T-helper 1 cell treated with Interleukin-12 subunit alpha and Interleukin-12 subunit beta and Interleukin-4 antibody, amounts not matched to agents 30 μg/mL and 1 μg/mL, for 36 hours (primary cell): ENCODE measurements at regions not wholly inside any gene's neighbourhood (a gene's known extent, or its start where the extent isn't known, plus 50 kb on each side); places are given as distances from the start of the nearest gene placed in this dataset.

Experiments
- H3K27ac Mint-ChIP-seq: one replicate; pipeline ENCODE4 v1.8.0; 2021; ENCODE audit warnings: mild to moderate bottlenecking, mixed read lengths
- H3K27me3 Mint-ChIP-seq: one replicate; pipeline ENCODE4 v1.8.0; 2021; ENCODE audit warnings: low read depth, mixed read lengths
- H3K36me3 Mint-ChIP-seq: one replicate; pipeline ENCODE4 v1.8.0; 2021; ENCODE audit warnings: low read depth, mixed read lengths
- H3K4me1 Mint-ChIP-seq: one replicate; pipeline ENCODE4 v1.8.0; 2021; ENCODE audit warnings: low read depth, mixed read lengths
- H3K4me3 Mint-ChIP-seq: one replicate; pipeline ENCODE4 v1.8.0; 2021; ENCODE audit warnings: mild to moderate bottlenecking, moderate library complexity, mixed read lengths
- H3K9me3 Mint-ChIP-seq: one replicate; pipeline ENCODE4 v1.8.0; 2021; ENCODE audit warnings: mixed read lengths

DNA sequence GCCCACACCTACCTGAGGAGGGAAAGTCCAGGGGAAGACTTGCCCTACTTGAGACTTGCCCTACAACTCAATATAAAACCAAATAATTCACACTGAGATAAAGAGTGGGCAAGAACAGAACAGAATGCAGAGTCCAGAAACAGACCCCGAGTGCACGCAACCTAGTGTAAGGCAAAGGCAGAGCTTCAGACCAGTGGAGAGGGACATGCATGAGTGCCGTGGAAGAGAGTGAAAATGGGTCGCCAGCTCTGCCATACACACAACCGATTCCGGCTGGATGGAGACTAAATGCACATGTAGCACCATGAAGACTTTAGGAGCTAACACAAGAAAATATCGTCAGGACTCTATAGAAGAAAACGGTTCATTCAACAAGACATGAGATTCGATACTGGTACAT lies 58.8 kb upstream of the CST7 start:
- H3K4me1 Mint-ChIP-seq = no peaks in the 10 kb centered on the region

DNA sequence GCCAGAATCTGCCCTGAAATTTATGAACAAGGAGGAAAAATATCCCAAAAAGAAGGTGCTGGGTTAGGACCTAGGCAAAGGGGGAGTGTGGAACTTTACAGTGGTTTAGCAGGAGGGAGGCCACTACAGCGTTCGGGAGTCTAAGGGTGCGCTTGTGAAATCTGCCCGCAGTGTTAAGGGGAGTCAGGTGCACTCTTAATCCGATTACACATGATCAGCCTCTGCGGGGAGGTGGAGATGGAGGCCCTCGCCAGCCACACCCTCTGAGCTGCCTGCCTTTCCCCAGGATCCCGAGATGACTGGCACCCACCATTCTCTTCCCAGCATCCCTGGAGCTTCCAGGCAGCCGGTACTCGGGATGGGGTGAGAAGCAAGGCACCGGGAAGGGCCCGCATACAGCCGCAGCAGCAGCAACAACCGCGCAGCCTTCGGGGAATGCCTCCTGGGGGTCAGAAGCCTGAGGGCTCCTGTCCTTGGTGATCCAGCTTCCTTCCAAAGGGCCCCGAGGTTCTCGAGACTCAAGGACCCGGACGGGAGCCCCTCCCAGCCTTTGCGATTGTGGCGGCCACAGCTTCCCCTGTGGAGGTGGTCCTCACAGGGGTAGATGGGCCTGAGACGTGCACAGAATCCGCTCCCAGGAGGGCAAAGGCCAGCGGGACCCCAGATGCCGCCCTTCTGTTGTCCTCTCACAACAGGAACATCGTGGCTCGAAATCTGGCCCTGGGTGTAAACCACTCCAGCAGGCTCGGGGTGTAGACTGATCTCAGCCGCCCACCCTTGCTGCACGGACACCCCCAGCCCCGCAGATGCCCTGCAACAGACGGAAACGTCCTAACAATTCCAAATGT lies 57.3 kb upstream of the CST7 start:
- H3K27ac Mint-ChIP-seq = no peak overlapping the region
- no peaks in the 10 kb centered on the region for H3K4me1 Mint-ChIP-seq
- no peak overlapping the region for H3K4me3 Mint-ChIP-seq
- H3K36me3 Mint-ChIP-seq = no peaks in the 10 kb centered on the region
- peaks cover 8% of the 10 kb centered on the region for H3K27me3 Mint-ChIP-seq
- no peaks in the 10 kb centered on the region for H3K9me3 Mint-ChIP-seq

More for the DNA sequence above, 58.8 kb upstream of the CST7 start:
- Mint-ChIP-seq H3K27me3 (peaks cover 13% of the 10 kb centered on the region), H3K36me3 (no peaks in the 10 kb centered on the region), H3K27ac (no peak overlapping the region), H3K9me3 (no peaks in the 10 kb centered on the region), H3K4me3 (no peak overlapping the region)

DNA sequence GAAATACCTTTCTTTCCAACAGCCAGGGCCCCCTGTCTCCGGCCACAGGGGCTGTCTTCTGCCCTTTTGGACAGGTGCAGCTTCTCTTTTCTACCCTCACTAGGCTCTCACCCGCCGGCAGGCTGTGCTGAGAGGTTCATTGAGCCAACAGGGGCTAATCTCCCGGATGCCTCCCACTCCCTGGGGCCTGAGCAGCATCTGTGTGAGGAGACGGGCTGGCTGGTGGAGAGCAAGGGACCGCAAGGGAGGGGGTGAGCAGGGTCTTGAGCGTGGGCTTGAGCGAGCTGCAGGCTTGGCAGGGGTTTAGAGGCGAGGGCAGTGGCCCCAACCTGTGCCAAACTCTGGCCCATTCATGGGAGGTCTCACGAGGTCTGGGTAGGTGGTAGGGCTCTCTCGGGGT lies 56.5 kb upstream of the CST7 start:
- no peaks in the 10 kb centered on the region for H3K9me3 Mint-ChIP-seq
- H3K36me3 Mint-ChIP-seq = no peaks in the 10 kb centered on the region
- no peak overlapping the region for H3K4me3 Mint-ChIP-seq
- H3K4me1 Mint-ChIP-seq = no peaks in the 10 kb centered on the region
- H3K27ac Mint-ChIP-seq = no peak overlapping the region
- peaks cover 7% of the 10 kb centered on the region for H3K27me3 Mint-ChIP-seq

DNA sequence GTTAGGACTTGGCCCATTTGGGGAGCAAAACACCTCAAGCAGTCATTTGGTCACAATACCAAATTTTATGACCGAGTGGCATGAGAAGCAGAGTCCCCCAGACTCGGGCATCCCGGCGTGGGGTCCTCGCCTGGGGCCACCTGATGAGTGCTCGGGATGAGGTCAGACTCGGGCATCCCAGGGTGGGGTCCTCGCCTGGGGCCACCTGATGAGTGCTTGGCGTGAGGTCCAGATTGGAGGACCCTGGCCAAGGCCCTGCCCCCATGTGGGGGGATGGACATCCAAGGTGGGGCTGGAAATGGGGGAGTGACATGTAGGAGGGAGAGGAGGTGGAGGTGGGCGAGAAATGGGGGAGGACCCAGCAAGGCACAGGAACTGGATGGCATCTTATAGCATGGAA lies 56.1 kb upstream of the CST7 start:
- no peaks in the 10 kb centered on the region for H3K4me1 Mint-ChIP-seq
- H3K9me3 Mint-ChIP-seq = no peaks in the 10 kb centered on the region
- no peak overlapping the region for H3K27ac Mint-ChIP-seq
- H3K4me3 Mint-ChIP-seq = no peak overlapping the region
- H3K27me3 Mint-ChIP-seq = peaks cover 3% of the 10 kb centered on the region
- H3K36me3 Mint-ChIP-seq = no peaks in the 10 kb centered on the region

DNA sequence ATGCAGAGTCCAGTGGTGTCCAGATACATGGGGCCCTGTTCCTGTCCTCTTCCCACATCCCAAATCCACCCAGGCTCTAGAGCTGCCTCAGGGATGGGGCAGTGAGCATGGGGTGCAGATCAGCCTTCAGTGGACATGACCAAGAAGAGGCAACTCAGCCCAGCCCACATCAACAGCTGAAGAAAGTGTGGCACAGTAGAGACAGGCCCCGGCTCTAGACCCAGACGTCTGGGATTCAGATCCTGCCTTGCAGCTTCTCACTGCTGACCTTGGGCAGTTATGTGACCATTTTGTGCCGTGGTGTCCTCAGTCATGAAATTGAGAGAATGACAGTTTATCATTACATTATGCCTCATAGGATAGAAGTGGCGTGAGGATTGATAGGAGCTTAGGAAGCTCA lies 54.6 kb upstream of the CST7 start:
- H3K36me3 Mint-ChIP-seq = no peaks in the 10 kb centered on the region
- no peaks in the 10 kb centered on the region for H3K4me1 Mint-ChIP-seq
- H3K4me3 Mint-ChIP-seq = no peak overlapping the region
- no peaks in the 10 kb centered on the region for H3K27me3 Mint-ChIP-seq
- no peak overlapping the region for H3K27ac Mint-ChIP-seq
- H3K9me3 Mint-ChIP-seq = peaks cover 10% of the 10 kb centered on the region

DNA sequence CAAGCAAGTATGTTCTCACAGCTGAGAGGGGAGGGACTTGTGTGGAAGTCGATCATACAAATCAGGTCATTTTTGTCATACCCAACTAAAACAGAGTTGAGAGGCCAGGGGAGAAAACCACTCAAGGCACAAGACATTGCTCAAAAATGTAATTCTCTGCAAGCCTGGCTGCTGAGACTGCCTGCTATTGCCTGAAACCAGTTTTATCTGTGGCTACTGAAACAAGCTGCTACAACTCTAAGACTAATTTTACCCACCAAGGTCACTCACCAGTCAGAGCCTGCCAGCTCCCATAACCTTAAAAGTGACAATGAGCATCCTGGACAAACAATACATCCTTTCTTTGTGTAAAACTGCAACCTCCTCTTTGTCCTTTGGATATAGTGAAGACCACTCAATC lies 54.1 kb upstream of the CST7 start:
- no peaks in the 10 kb centered on the region for H3K36me3 Mint-ChIP-seq
- H3K27me3 Mint-ChIP-seq = no peaks in the 10 kb centered on the region
- peaks cover 15% of the 10 kb centered on the region for H3K9me3 Mint-ChIP-seq
- H3K4me3 Mint-ChIP-seq = no peak overlapping the region
- no peaks in the 10 kb centered on the region for H3K4me1 Mint-ChIP-seq
- H3K27ac Mint-ChIP-seq = no peak overlapping the region

DNA sequence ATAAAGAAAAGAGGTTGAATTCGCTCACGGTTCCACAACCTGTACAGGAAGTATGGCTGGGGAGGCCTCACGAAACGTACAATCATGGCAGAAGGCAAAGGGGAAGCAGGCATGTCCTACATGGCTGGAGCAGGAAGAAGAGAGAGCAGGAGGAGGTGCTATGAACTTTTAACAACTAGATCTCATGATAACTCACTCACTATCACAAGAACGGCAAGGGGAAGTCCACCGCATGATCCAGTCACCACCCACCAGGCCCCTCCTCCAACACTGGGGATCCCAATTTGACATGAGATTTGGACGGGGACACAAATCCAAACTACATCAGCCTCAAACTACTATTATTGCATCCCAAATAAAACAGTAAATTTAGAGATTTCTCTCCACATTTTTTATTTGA lies 53.6 kb upstream of the CST7 start:
- Mint-ChIP-seq H3K27ac (no peak overlapping the region), H3K27me3 (no peaks in the 10 kb centered on the region), H3K36me3 (no peaks in the 10 kb centered on the region), H3K4me3 (no peak overlapping the region), H3K4me1 (no peaks in the 10 kb centered on the region), H3K9me3 (peaks cover 16% of the 10 kb centered on the region)

DNA sequence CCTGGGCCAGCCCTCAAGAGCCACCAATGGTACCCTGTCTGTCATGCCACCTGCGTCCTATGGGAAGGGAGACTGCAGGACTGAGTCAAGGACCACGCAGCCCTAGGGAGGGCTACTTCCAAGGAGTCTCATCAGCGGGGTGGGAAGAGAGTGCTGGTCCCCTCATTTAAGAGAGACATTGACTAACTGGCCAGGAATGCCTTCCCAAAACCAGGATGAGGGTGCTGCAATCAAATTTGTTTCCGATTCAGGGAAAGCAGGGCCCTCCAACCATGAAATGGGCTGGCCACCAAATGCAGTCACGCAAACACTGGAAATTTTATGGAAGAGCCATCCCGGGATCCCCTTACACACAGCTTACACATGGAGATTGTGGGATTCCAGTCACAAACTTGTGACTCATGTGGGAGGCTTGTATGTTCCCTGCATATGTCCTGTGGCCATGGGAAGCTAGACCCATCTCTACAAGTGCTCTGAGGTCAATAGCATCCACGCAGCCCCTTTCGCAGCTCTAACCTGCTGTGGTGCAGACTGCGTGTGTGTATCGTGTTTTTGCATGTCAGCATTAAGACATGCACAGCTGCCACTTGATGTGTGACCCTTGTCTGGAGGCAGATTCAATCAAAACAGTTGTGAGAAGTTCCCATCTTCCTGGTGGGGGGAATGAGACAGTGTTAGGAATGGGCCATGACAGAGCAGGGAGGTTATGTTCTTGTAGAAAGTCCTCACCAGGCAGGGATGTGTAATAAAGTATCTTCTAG lies 53.0 kb upstream of the CST7 start:
- Mint-ChIP-seq H3K27ac (no peak overlapping the region), H3K36me3 (no peaks in the 10 kb centered on the region), H3K9me3 (peaks cover 16% of the 10 kb centered on the region), H3K4me3 (no peak overlapping the region), H3K4me1 (no peaks in the 10 kb centered on the region), H3K27me3 (no peaks in the 10 kb centered on the region)

DNA sequence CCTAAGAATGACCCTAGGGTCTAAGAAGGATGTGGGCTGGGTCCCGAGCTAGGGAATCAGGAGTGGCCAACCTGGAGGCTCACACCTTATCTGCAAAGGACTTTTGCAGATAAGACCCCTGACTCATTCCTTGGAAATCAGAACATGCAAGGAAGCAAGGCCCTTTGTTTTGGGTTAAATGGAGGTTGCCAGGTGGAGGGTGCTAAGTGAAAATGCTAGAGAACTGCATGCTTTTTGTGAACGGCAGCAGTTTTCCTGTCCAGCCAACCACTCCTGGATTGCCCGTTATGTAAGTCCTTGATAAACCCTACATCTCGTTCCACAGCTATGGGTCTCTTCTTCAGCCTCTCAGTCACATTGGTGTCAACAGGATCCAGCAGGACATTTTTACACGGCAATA lies 52.1 kb upstream of the CST7 start:
- Mint-ChIP-seq H3K9me3 (peaks cover 16% of the 10 kb centered on the region), H3K36me3 (no peaks in the 10 kb centered on the region), H3K27ac (no peak overlapping the region), H3K27me3 (no peaks in the 10 kb centered on the region), H3K4me1 (no peaks in the 10 kb centered on the region), H3K4me3 (no peak overlapping the region)

DNA sequence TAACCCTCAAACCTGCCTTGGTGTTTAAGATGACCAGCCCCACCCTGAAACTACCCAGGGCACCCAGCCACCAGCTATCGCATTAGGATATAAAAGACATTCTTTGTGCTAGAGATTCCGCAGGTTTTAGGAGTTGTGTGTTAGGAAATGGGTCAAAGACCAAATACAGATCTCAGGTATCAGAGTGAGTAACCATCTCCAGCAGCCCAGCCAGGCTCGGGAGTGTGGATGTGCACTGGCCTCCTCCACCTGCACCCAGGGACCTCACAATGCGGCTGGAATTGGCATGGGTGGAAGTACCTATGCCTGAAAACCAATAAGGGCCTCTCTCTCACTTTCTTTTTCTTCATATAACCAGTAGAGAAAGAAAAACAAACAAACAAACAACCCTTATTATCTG lies 51.1 kb upstream of the CST7 start:
- Mint-ChIP-seq H3K36me3 (no peaks in the 10 kb centered on the region), H3K27me3 (no peaks in the 10 kb centered on the region), H3K27ac (no peak overlapping the region), H3K4me1 (no peaks in the 10 kb centered on the region), H3K9me3 (peaks cover 16% of the 10 kb centered on the region), H3K4me3 (no peak overlapping the region)

DNA sequence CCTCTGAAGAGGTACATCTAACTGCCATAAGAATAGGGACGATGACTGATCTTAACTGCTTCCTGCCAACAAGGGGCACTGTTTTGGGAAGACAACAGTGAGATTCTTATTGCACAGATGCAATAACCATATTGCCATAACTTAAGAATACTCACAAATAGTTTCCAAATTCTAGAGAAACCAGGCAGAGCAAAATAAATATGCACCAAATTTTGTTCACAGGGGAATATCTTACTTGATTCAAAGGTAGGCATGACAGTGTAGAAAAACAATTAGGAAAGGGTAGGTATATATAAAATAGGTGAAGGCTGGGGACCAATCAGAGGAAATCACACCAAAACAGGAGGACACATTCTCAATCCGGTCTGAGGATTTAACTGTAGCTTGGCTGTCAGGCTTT lies 49.9 kb upstream of the CST7 start:
- Mint-ChIP-seq H3K36me3 (no peaks in the 10 kb centered on the region), H3K27ac (no peak overlapping the region), H3K27me3 (no peaks in the 10 kb centered on the region), H3K4me1 (no peaks in the 10 kb centered on the region), H3K4me3 (no peak overlapping the region), H3K9me3 (peaks cover 16% of the 10 kb centered on the region)
